Panc1 (cell line): ENCODE measurements at regions not wholly inside any gene's neighbourhood (a gene's known extent, or its start where the extent isn't known, plus 50 kb on each side); places are given as distances from the start of the nearest gene placed in this dataset.

ENCODE experiments used
- POLR2AphosphoS5 ChIP-seq: IDR thresholded peaks from 2 replicates; pipeline ENCODE4 v1.6.1; 2012; ENCODE audit warnings: mild to moderate bottlenecking, low read depth, low read length, moderate library complexity
- SIN3A ChIP-seq: IDR thresholded peaks from 2 replicates; pipeline ENCODE4 v1.6.1; 2012; ENCODE audit warnings: low read depth, mild to moderate bottlenecking, low read length, moderate library complexity, borderline replicate concordance; ENCODE audit not compliant: insufficient read depth
- TF ChIP-seq, protein P1 (sequence below): fragments of 450-650 bp; IDR thresholded peaks from 2 replicates; pipeline ENCODE4 v1.5.1; 2017; ENCODE audit warnings: mild to moderate bottlenecking

DNA sequence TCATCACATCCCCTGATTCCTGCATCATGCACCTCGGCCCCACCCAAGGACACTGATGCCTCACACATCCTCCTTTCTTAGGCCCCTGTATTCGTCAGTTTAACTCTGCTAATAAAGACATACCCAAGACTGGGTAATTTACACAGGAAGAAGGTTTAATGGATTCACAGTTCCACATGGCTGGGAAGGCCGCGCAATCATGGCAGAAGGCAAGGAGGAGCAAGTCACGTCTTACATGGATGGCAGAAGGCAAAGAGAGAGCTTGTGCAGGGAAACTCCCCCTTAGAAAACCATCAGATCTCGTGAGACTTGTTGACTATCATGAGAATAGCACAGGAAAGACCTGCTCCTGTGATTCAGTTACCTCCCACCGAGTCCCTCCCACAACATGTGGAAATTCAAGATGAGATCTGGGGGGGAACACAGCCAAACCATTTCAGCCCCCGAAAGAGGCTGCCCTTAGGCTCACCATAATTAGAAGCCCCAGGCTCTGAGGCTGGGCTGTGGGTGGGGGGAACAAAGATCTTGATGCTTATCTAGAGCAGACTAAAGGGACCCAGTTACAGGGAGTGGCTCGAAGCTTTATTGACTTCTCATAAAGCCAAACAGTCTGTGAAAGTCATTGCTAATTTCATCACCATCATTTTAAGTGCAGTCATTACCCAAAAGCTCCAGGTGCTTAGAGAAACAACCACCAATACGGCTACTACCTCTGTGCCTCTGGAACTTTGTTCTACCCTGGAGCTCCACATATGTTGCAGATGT, 181.5 kb downstream of the MATN1 start:
- TF ChIP-seq, protein P1, sequence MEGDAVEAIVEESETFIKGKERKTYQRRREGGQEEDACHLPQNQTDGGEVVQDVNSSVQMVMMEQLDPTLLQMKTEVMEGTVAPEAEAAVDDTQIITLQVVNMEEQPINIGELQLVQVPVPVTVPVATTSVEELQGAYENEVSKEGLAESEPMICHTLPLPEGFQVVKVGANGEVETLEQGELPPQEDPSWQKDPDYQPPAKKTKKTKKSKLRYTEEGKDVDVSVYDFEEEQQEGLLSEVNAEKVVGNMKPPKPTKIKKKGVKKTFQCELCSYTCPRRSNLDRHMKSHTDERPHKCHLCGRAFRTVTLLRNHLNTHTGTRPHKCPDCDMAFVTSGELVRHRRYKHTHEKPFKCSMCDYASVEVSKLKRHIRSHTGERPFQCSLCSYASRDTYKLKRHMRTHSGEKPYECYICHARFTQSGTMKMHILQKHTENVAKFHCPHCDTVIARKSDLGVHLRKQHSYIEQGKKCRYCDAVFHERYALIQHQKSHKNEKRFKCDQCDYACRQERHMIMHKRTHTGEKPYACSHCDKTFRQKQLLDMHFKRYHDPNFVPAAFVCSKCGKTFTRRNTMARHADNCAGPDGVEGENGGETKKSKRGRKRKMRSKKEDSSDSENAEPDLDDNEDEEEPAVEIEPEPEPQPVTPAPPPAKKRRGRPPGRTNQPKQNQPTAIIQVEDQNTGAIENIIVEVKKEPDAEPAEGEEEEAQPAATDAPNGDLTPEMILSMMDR = no peak
- TF ChIP-seq SIN3A (no peak), POLR2AphosphoS5 (no peak)
